Parathyroid adenoma (tissue), 2 donors: ENCODE measurements at regions not wholly inside any gene's neighbourhood (a gene's known extent, or its start where the extent isn't known, plus 50 kb on each side); places are given as distances from the start of the nearest gene placed in this dataset.

Source experiments
- H2AFZ ChIP-seq: fragments of 300-600 bp; sonication (generic); one replicate; pipeline ENCODE4 v1.7.0; 2017; ENCODE audit warnings: antibody characterized with exemption, mild to moderate bottlenecking
- H3K27ac ChIP-seq: fragments of 300-600 bp; sonication (generic); one replicate; pipeline ENCODE4 v1.7.0; 2017
- H3K27me3 ChIP-seq: fragments of 300-600 bp; sonication (generic); one replicate; pipeline ENCODE4 v1.7.0; 2017; ENCODE audit warnings: low read length; ENCODE audit not compliant: control insufficient read depth, insufficient read depth
- H3K36me3 ChIP-seq: fragments of 300-600 bp; sonication (generic); one replicate; pipeline ENCODE4 v1.7.0; 2017; ENCODE audit warnings: low read length; ENCODE audit not compliant: control insufficient read depth, insufficient read depth
- H3K4me1 ChIP-seq: fragments of 300-600 bp; sonication (generic); one replicate; pipeline ENCODE4 v1.7.0; 2017; ENCODE audit warnings: control low read depth
- H3K4me2 ChIP-seq: fragments of 300-600 bp; sonication (generic); one replicate; pipeline ENCODE4 v1.7.0; 2017; ENCODE audit warnings: low read length
- H3K4me3 ChIP-seq: fragments of 300-600 bp; sonication (generic); one replicate; pipeline ENCODE4 v1.7.0; 2017; ENCODE audit warnings: low read depth, low read length
- H3K79me2 ChIP-seq: fragments of 300-600 bp; sonication (generic); one replicate; pipeline ENCODE4 v1.7.0; 2017; ENCODE audit warnings: control low read depth
- H3K9ac ChIP-seq: fragments of 300-600 bp; sonication (generic); one replicate; pipeline ENCODE4 v1.7.0; 2017; ENCODE audit warnings: mild to moderate bottlenecking
- H3K9me3 ChIP-seq: fragments of 300-600 bp; sonication (generic); one replicate; pipeline ENCODE4 v1.7.0; 2017; ENCODE audit warnings: low read length; ENCODE audit not compliant: control insufficient read depth
- TF ChIP-seq, protein P1 (sequence below): fragments of 300-600 bp; sonication (generic); IDR thresholded peaks from one replicate; pipeline ENCODE4 v1.7.0; 2017; ENCODE audit warnings: antibody characterized with exemption, mild to moderate bottlenecking
- donor health status: primary hyperparathyroidism.

DNA sequence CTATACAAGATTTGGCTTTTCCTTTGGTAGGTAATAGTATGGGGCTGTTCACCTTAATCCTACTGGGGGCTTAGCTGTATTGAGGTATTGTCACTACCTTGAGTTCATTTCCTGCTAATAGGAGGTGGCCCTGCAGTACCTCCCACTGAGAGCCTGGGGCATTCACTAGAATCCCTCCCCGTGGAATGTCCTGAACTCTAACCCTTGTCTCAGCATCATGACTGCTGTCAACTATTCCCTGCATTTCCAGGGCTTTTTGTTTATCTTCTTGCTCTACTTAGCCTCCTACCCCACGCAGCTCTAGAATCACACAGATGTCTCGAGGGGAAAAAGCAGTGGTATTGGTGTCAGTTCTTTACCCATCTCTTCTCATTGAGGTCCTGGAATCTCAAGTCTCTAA lies 542.3 kb downstream of the METTL4 start:
- TF ChIP-seq, protein P1, sequence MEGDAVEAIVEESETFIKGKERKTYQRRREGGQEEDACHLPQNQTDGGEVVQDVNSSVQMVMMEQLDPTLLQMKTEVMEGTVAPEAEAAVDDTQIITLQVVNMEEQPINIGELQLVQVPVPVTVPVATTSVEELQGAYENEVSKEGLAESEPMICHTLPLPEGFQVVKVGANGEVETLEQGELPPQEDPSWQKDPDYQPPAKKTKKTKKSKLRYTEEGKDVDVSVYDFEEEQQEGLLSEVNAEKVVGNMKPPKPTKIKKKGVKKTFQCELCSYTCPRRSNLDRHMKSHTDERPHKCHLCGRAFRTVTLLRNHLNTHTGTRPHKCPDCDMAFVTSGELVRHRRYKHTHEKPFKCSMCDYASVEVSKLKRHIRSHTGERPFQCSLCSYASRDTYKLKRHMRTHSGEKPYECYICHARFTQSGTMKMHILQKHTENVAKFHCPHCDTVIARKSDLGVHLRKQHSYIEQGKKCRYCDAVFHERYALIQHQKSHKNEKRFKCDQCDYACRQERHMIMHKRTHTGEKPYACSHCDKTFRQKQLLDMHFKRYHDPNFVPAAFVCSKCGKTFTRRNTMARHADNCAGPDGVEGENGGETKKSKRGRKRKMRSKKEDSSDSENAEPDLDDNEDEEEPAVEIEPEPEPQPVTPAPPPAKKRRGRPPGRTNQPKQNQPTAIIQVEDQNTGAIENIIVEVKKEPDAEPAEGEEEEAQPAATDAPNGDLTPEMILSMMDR: no peak
- Histone ChIP-seq H3K27me3 (no peaks in the 10 kb centered on the region), H3K79me2 (no peaks in the 10 kb centered on the region), H3K9ac (no peak overlapping the region), H3K4me3 (no peak overlapping the region), H3K4me2 (no peak overlapping the region), H3K4me1 (no peaks in the 10 kb centered on the region), H3K36me3 (no peaks in the 10 kb centered on the region), H3K9me3 (no peaks in the 10 kb centered on the region), H2AFZ (no peak overlapping the region), H3K27ac (no peak overlapping the region)

DNA sequence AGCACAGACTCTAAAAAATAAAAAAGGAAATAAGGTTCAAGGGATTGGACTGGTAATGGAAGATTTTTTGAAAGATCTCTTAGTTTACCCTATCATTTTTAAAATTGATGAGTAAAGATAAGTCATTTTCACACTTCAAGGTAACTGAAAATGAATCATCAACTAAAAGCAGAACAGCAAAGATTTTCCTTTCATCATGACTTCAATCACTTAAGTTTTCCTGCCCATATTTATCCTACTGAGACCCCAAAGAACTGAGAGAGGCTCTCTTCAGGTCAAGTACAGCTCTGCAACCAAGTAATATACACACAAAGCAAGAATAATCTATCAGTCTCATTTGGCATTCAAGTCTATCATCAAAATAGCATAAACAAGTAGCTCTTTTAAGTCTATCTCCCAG lies 540.7 kb downstream of the METTL4 start:
- Histone ChIP-seq H3K79me2 (no peaks in the 10 kb centered on the region), H3K9ac (no peak overlapping the region), H3K4me1 (no peaks in the 10 kb centered on the region), H3K36me3 (no peaks in the 10 kb centered on the region), H3K4me3 (no peak overlapping the region), H3K27ac (no peak overlapping the region), H2AFZ (no peak overlapping the region), H3K4me2 (no peak overlapping the region), H3K27me3 (no peaks in the 10 kb centered on the region), H3K9me3 (no peaks in the 10 kb centered on the region)
- TF ChIP-seq, protein P1: no peak

DNA sequence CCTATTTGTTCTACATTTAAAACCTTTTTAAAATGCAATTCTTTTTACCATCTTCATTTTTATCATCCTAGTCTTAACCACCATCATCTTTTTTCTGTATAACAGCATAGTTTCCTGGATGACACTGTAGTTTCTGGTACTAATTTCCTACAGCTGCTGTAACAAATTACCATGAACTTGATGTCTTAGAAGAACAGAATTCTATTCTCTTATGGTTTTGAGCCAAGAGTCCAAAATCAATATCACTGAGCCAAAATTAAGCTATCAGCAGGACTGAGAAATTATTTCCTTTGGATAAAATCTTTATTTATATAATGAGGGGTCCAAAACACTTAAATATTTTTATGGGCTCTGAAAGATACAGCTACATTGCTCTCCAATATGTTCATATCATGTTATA lies 539.3 kb downstream of the METTL4 start:
- H3K9ac ChIP-seq: no peak overlapping the region
- H3K4me2 ChIP-seq: no peak overlapping the region
- no peaks in the 10 kb centered on the region for H3K4me1 ChIP-seq
- H2AFZ ChIP-seq: no peak overlapping the region
- no peaks in the 10 kb centered on the region for H3K27me3 ChIP-seq
- H3K79me2 ChIP-seq: no peaks in the 10 kb centered on the region
- H3K27ac ChIP-seq: no peak overlapping the region
- H3K36me3 ChIP-seq: no peaks in the 10 kb centered on the region
- no peaks in the 10 kb centered on the region for H3K9me3 ChIP-seq
- no peak overlapping the region for H3K4me3 ChIP-seq
- TF ChIP-seq, protein P1: no peak

DNA sequence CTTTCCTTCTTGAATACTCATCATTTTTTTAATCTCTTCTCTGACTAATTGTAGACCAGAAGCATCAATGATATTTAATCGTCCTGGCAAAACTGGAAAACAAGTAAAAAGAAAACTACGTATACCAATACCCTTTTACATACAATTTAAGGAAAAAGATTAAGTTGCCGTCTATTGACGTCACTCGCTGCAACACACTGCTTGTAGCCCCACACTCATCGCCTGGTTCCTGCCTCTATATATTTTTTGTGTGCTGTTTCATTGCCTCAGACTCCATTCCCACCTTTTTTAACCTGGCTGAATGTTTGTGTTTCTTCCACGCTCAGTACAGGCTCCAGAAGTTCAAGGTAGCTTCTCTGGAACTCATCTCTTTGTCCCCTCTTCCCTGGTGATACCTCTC lies 536.2 kb downstream of the METTL4 start:
- no peaks in the 10 kb centered on the region for H3K36me3 ChIP-seq
- H3K79me2 ChIP-seq: no peaks in the 10 kb centered on the region
- H3K4me3 ChIP-seq: no peak overlapping the region
- no peaks in the 10 kb centered on the region for H3K4me1 ChIP-seq
- no peaks in the 10 kb centered on the region for H3K27me3 ChIP-seq
- no peak overlapping the region for H2AFZ ChIP-seq
- no peak overlapping the region for H3K9ac ChIP-seq
- TF ChIP-seq, protein P1: no peak
- H3K9me3 ChIP-seq: no peaks in the 10 kb centered on the region
- no peak overlapping the region for H3K4me2 ChIP-seq
- no peak overlapping the region for H3K27ac ChIP-seq

DNA sequence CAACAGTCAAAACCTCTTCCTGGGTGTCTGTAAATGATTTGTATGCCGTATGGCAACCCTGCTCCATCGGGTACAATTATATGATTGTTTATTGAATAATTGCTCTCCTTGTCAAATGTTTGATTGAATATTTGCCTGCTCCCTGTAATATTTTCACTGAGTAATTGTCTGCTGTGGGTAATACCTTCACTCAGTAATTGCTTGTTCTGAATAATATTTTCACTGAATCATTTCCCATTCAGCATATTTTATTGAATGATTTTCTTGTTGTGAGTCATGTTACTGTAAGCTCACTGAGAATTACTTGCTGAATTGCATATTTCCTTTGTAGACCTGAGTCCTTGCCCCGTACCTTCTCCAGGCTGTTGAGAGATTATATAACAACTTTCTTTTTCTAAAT lies 535.2 kb downstream of the METTL4 start:
- Histone ChIP-seq H3K27me3 (no peaks in the 10 kb centered on the region), H3K79me2 (no peaks in the 10 kb centered on the region), H3K9me3 (no peaks in the 10 kb centered on the region), H2AFZ (no peak overlapping the region), H3K27ac (no peak overlapping the region), H3K9ac (no peak overlapping the region), H3K4me1 (no peaks in the 10 kb centered on the region), H3K36me3 (no peaks in the 10 kb centered on the region), H3K4me2 (no peak overlapping the region), H3K4me3 (no peak overlapping the region)
- TF ChIP-seq, protein P1: no peak
